Prostate gland (tissue), 2 donors: ENCODE measurements at regions not wholly inside any gene's neighbourhood (a gene's known extent, or its start where the extent isn't known, plus 50 kb on each side); places are given as distances from the start of the nearest gene placed in this dataset.

Source experiments
- POLR2A ChIP-seq: fragments of 450-650 bp; IDR thresholded peaks from one replicate; pipeline ENCODE4 v1.6.1; 2016; ENCODE audit warnings: antibody characterized with exemption, mild to moderate bottlenecking
- TF ChIP-seq, protein P1 (sequence below), 4 experiments: fragments of 200-600 bp in 2 of 4; fragments of 450-650 bp in 2 of 4; sonication (generic) in 2 of 4; IDR thresholded peaks; 1 replicate in 3 of 4; 2 replicates in 1 of 4; pipeline ENCODE4 v1.5.1; 2016 to 2019; ENCODE audit warnings: antibody characterized with exemption in 4 of 4, mild to moderate bottlenecking in 2 of 4, moderate library complexity in 2 of 4

DNA sequence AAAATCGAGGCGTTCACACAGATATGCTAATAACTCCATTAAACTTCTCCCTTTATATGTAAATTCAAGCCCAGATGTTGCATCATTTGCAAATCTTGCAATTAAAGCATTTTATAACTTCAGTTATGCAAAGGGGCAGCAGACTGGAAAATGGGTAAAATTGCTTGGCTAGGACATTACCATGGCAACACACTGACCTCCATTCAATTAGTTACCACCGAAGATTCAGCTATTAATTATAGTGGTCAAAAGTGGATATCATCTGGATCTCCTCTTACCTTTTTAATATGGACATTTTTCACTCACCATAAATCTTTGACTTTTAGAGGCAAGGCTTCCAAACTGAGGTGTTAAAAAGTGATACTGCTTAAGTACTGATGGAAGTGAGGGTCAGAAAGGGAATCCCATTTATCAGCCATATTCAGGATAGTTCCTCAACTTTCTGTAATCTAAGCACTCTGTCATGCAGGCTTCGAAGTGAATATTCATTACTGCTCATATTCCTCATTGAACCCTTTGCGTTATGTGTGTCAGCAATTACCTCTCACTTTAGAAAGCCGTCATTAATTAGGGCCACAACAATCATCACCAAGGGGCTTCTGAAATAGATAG lies 386.2 kb upstream of the ROBO2 start:
- TF ChIP-seq POLR2A = no peak
- TF ChIP-seq, protein P1, sequence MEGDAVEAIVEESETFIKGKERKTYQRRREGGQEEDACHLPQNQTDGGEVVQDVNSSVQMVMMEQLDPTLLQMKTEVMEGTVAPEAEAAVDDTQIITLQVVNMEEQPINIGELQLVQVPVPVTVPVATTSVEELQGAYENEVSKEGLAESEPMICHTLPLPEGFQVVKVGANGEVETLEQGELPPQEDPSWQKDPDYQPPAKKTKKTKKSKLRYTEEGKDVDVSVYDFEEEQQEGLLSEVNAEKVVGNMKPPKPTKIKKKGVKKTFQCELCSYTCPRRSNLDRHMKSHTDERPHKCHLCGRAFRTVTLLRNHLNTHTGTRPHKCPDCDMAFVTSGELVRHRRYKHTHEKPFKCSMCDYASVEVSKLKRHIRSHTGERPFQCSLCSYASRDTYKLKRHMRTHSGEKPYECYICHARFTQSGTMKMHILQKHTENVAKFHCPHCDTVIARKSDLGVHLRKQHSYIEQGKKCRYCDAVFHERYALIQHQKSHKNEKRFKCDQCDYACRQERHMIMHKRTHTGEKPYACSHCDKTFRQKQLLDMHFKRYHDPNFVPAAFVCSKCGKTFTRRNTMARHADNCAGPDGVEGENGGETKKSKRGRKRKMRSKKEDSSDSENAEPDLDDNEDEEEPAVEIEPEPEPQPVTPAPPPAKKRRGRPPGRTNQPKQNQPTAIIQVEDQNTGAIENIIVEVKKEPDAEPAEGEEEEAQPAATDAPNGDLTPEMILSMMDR (IDR thresholded peaks at IDR 0.05) = no peak
